ENCODE measurements at regions not wholly inside any gene's neighbourhood (a gene's known extent, or its start where the extent isn't known, plus 50 kb on each side); places are given as distances from the start of the nearest gene placed in this dataset.

DNA sequence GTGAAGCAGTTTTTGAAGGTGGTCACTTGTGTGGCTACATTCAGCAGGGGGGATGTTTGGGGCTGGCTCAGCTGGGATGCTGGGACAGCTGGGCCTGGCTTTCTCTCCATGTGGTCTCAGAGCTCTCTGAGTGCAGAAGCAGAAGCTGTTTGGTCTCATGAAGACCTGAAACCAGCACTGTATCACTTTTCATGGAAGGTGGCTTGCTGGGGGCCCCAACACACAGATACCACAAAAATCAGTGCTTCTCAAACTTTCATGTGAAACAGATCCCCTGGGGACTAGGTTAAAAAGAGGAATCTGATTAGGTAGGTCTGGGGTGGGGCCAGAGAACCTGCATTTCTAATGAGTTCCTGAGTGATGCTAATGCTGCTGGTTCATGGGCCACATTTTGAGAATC, 347.3 kb downstream of the DHX35 start:
- H3K36me3 ChIP-seq (ENCODE audit: control insufficient read depth, insufficient read depth, low read length), result no peaks in the 10 kb centered on the region
- TF ChIP-seq, protein P1, sequence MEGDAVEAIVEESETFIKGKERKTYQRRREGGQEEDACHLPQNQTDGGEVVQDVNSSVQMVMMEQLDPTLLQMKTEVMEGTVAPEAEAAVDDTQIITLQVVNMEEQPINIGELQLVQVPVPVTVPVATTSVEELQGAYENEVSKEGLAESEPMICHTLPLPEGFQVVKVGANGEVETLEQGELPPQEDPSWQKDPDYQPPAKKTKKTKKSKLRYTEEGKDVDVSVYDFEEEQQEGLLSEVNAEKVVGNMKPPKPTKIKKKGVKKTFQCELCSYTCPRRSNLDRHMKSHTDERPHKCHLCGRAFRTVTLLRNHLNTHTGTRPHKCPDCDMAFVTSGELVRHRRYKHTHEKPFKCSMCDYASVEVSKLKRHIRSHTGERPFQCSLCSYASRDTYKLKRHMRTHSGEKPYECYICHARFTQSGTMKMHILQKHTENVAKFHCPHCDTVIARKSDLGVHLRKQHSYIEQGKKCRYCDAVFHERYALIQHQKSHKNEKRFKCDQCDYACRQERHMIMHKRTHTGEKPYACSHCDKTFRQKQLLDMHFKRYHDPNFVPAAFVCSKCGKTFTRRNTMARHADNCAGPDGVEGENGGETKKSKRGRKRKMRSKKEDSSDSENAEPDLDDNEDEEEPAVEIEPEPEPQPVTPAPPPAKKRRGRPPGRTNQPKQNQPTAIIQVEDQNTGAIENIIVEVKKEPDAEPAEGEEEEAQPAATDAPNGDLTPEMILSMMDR (IDR thresholded peaks at IDR 0.05; ENCODE audit: insufficient read depth, low read length, poor library complexity, severe bottlenecking), result no peak
- no peak for DNase-seq (ENCODE audit: low read depth)
- no peaks in the 10 kb centered on the region for H3K27me3 ChIP-seq (ENCODE audit: control insufficient read depth, insufficient read depth, low read length)
- H3K4me3 ChIP-seq (ENCODE audit: low read depth, low read length), result no peak overlapping the region

DNA sequence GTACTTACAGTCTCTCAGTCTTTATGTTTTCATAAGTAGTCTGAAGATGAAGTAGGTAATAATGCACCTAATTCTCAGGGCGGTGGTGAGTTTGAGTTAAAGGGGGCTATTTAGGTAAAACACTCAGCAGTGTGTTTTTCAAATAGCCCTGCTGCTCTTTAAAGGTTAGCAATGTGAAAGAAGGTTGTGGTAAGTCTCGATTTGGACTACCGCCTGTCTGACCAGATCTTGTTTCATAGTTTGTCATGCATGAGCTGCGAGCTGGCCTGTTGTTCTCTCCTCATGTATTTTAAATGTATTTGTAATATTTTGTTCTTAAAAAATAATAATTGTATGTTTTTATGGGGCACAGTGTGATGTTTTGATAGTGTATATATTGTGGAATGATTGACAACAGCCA, 340.2 kb downstream of the DHX35 start:
- Histone ChIP-seq H3K36me3 (ENCODE audit: control insufficient read depth, insufficient read depth, low read length) (no peaks in the 10 kb centered on the region), H3K4me3 (ENCODE audit: low read depth, low read length) (no peak overlapping the region), H3K27me3 (ENCODE audit: control insufficient read depth, insufficient read depth, low read length) (no peaks in the 10 kb centered on the region)
- TF ChIP-seq, protein P1 (IDR thresholded peaks at IDR 0.05; ENCODE audit: insufficient read depth, low read length, poor library complexity, severe bottlenecking), result no peak
- no peak for DNase-seq (ENCODE audit: low read depth)

DNA sequence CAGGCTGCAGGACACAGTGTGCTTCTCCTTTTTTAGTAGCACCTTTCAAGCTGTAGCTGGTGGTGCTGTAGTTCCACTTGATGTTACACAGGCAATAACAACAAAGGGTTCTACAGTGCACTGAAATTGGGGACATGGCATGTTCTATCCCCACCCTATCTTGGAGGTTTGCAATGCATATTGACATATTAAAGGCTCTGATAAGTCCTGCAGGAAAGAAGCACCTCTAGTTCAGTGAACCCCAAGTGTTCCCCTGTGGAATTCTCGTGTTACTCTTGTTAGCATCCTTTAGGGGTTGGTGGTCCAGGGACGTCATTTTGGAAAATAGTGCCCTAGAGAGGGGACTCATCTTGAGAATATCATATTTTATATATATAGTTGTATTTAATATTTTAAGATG, 337.6 kb downstream of the DHX35 start:
- Histone ChIP-seq H3K27me3 (ENCODE audit: control insufficient read depth, insufficient read depth, low read length) (no peaks in the 10 kb centered on the region), H3K4me3 (ENCODE audit: low read depth, low read length) (no peak overlapping the region), H3K36me3 (ENCODE audit: control insufficient read depth, insufficient read depth, low read length) (no peaks in the 10 kb centered on the region)
- DNase-seq (ENCODE audit: low read depth), result no peak
- TF ChIP-seq, protein P1 (IDR thresholded peaks at IDR 0.05; ENCODE audit: insufficient read depth, low read length, poor library complexity, severe bottlenecking), result no peak

DNA sequence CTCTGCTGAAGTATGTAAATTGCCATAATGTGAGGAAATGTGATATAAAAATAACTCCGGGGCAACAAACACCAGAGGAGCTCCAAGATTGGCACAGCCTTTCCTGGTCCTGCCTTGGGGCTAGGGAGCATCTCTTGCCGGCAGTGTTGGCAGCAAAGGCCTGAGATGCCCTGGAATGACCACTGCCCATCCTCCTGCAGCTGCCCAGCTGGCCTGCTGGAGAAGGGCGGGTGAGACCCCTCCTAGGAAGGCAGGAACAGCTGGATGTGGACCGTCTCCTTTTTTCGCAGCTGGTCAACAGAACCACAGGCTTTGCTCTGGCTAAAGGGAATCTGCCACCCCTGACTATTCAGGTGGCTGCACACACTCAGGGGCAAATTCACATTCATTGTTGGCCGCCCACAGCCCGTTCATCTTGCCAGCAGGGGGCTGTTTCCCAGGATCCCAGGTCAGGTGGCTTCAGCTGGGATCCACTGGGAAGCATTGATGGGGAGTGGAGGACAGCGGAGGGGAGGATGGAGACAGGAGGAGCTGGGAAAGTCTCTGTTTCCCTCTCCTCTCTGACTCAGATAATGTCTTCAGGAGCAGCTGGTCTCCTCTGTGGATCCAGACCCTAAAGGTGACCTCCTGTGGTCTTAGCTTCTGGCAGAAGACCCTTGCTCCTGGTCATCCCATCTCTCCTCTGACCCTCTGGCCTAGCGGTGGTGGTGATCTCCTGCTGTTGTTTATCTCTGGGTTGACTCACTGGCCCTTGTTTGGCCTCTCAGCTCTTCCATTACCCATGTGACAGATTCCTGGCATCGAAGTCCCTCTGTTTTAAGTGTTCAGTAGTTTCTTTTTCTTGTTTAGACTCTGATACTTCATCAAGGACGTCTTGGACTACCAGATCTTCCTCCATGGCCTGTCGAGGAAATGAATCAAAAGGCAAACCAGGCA, 336.7 kb downstream of the DHX35 start:
- Histone ChIP-seq H3K36me3 (ENCODE audit: control insufficient read depth, insufficient read depth, low read length) (no peaks in the 10 kb centered on the region), H3K4me3 (ENCODE audit: low read depth, low read length) (no peak overlapping the region), H3K27me3 (ENCODE audit: control insufficient read depth, insufficient read depth, low read length) (no peaks in the 10 kb centered on the region)
- no peak for DNase-seq (ENCODE audit: low read depth)
- TF ChIP-seq, protein P1 (IDR thresholded peaks at IDR 0.05; ENCODE audit: insufficient read depth, low read length, poor library complexity, severe bottlenecking), result no peak

DNA sequence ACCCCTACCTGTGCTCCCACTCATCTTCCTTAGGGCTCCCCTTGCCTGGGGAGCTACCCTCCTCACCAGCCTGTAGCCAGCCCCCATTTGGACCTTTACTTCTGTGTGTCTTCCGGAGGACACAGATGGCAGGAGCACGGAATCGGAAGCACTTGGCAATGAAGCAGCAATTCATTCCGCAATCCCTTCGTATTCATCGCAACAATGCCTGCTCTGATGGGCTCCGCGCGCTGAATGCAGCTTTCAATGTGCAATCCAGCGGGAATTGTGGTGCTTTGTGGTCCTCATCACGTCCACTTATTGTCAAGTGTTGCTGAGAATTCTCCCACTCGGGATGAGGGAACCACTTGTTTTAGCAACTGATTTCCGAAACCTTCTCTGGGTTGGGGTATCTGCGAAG, 336.0 kb downstream of the DHX35 start:
- TF ChIP-seq, protein P1 (IDR thresholded peaks at IDR 0.05; ENCODE audit: insufficient read depth, low read length, poor library complexity, severe bottlenecking), result no peak
- DNase-seq (ENCODE audit: low read depth), result no peak

DNA sequence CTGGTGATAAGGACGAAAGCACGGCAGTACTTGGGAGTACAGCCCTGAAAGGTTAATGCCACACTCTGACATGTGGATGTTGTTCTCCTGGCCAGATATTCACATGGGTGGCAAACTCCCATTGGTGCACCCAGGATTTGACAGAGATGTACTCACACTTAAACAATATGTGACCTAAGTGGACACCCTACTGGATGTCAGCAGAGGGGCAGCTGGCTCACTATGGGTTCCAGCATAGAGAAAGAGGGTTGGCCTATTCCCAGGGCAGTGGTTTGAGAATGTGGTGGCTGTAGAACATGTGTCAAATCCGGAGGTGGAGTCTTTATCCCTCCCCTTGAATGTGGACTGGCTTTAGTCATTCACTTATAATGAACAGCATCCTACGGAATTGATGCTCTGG, 333.2 kb downstream of the DHX35 start:
- DNase-seq (ENCODE audit: low read depth), result no peak
- Histone ChIP-seq H3K27me3 (ENCODE audit: control insufficient read depth, insufficient read depth, low read length) (no peaks in the 10 kb centered on the region), H3K4me3 (ENCODE audit: low read depth, low read length) (no peak overlapping the region), H3K36me3 (ENCODE audit: control insufficient read depth, insufficient read depth, low read length) (no peaks in the 10 kb centered on the region)
- TF ChIP-seq, protein P1 (IDR thresholded peaks at IDR 0.05; ENCODE audit: insufficient read depth, low read length, poor library complexity, severe bottlenecking), result no peak

More for the DNA sequence above, 336.0 kb downstream of the DHX35 start:
- H3K4me3 ChIP-seq (ENCODE audit: low read depth, low read length), result no peak overlapping the region
- no peaks in the 10 kb centered on the region for H3K36me3 ChIP-seq (ENCODE audit: control insufficient read depth, insufficient read depth, low read length)
- H3K27me3 ChIP-seq (ENCODE audit: control insufficient read depth, insufficient read depth, low read length), result no peaks in the 10 kb centered on the region

All from kidney epithelial cell (primary cell).